WTC11 (cell line): ENCODE measurements at regions not wholly inside any gene's neighbourhood (a gene's known extent, or its start where the extent isn't known, plus 50 kb on each side); places are given as distances from the start of the nearest gene placed in this dataset.

ENCODE experiments used
- ATAC-seq: fragments of 200-7000 bp; cut with Tn5 transposase; 2 replicates; pipeline ENCODE4 v1.10.0; 2021; ENCODE audit warnings: mild to moderate bottlenecking, moderate library complexity
- CTCF ChIA-PET: fragments of 300-600 bp; sonication (Branson Sonifier 250); formaldehyde crosslinking; loops from one replicate; lab custom pipeline; 2021; ENCODE audit warnings: antibody characterized with exemption; lab: Charles Lee
- POLR2A ChIA-PET: fragments of 350-600 bp; sonication (Branson Sonifier 250); formaldehyde crosslinking; loops from one replicate; lab custom pipeline; 2021; ENCODE audit warnings: antibody characterized with exemption; lab: Charles Lee
- DNase-seq: peaks from one replicate; pipeline ENCODE4 v3.0.0; 2021; ENCODE audit warnings: low spot score
- H3K27ac Mint-ChIP-seq: 2 replicates; pipeline ENCODE4 v1.8.0; 2021; ENCODE audit warnings: mixed read lengths
- H3K27me3 Mint-ChIP-seq: 2 replicates; pipeline ENCODE4 v1.8.0; 2021; ENCODE audit warnings: low read depth, mild to moderate bottlenecking, moderate library complexity, mixed read lengths
- H3K36me3 Mint-ChIP-seq: 2 replicates; pipeline ENCODE4 v1.8.0; 2021; ENCODE audit warnings: mixed read lengths
- H3K4me1 Mint-ChIP-seq: 2 replicates; pipeline ENCODE4 v1.8.0; 2022; ENCODE audit warnings: mixed read lengths
- H3K4me3 Mint-ChIP-seq: 2 replicates; pipeline ENCODE4 v1.8.0; 2021; ENCODE audit warnings: mild to moderate bottlenecking, moderate library complexity, mixed read lengths
- H3K9me3 Mint-ChIP-seq: 2 replicates; pipeline ENCODE4 v1.8.0; 2021; ENCODE audit warnings: mixed read lengths
- CREM ChIP-seq: sonication (generic); formaldehyde crosslinking; IDR thresholded peaks from 2 replicates; pipeline ENCODE4 v1.8.1; 2022; ENCODE audit warnings: mild to moderate bottlenecking, missing genetic modification reagents, moderate library complexity
- FOXP1 ChIP-seq: sonication (generic); formaldehyde crosslinking; IDR thresholded peaks from 2 replicates; pipeline ENCODE4 v1.8.0; 2022; ENCODE audit warnings: missing genetic modification reagents, mild to moderate bottlenecking, moderate library complexity, borderline replicate concordance
- GABPB1 ChIP-seq: sonication (generic); formaldehyde crosslinking; IDR thresholded peaks from 2 replicates; pipeline ENCODE4 v1.8.1; 2023; ENCODE audit warnings: mild to moderate bottlenecking, missing genetic modification reagents
- IRF2 ChIP-seq: sonication (generic); formaldehyde crosslinking; IDR thresholded peaks from 2 replicates; pipeline ENCODE4 v1.8.0; 2022; ENCODE audit warnings: low read depth, missing genetic modification reagents, borderline replicate concordance
- JUN ChIP-seq: sonication (generic); formaldehyde crosslinking; IDR thresholded peaks from 2 replicates; pipeline ENCODE4 v1.8.0; 2023; ENCODE audit warnings: mild to moderate bottlenecking, missing genetic modification reagents
- KAT7 ChIP-seq: sonication (generic); formaldehyde crosslinking; IDR thresholded peaks from 2 replicates; pipeline ENCODE4 v1.8.1; 2023; ENCODE audit warnings: missing genetic modification reagents, mild to moderate bottlenecking, borderline replicate concordance
- MYBL2 ChIP-seq: sonication (generic); formaldehyde crosslinking; IDR thresholded peaks from 2 replicates; pipeline ENCODE4 v1.8.1; 2023; ENCODE audit warnings: mild to moderate bottlenecking, moderate library complexity, missing genetic modification reagents
- NFATC4 ChIP-seq: fragments of 250-450 bp; sonication (Bioruptor Pico); IDR thresholded peaks from 2 replicates; pipeline ENCODE4 v1.9.0; 2021; ENCODE audit warnings: mild to moderate bottlenecking
- NFYB ChIP-seq: sonication (generic); formaldehyde crosslinking; conservative IDR thresholded peaks from 2 replicates; pipeline ENCODE4 v1.8.0; 2022; ENCODE audit warnings: low read depth, missing genetic modification reagents
- NR1H2 ChIP-seq: sonication (generic); formaldehyde crosslinking; IDR thresholded peaks from 2 replicates; pipeline ENCODE4 v1.9.0; 2021; ENCODE audit warnings: mild to moderate bottlenecking, moderate library complexity, missing genetic modification reagents
- TCF7 ChIP-seq: sonication (generic); formaldehyde crosslinking; IDR thresholded peaks from 2 replicates; pipeline ENCODE4 v1.8.0; 2022; ENCODE audit warnings: mild to moderate bottlenecking, low read depth, missing genetic modification reagents, moderate library complexity
- ZNF416 ChIP-seq: fragments of 250-450 bp; sonication (Bioruptor Pico); IDR thresholded peaks from 2 replicates; pipeline ENCODE4 v1.9.0; 2021; ENCODE audit warnings: mild to moderate bottlenecking, inconsistent platforms
- TF ChIP-seq, protein P1 (sequence below): fragments of 250-450 bp; sonication (Bioruptor Pico); conservative IDR thresholded peaks from 2 replicates; pipeline ENCODE4 v1.9.0; 2021; ENCODE audit warnings: mild to moderate bottlenecking
- TF ChIP-seq, protein P2 (sequence below): sonication (generic); formaldehyde crosslinking; IDR thresholded peaks from 2 replicates; pipeline ENCODE4 v1.8.1; 2022; ENCODE audit warnings: mild to moderate bottlenecking, moderate library complexity, missing genetic modification reagents
- TF ChIP-seq, protein P3 (sequence below): sonication (generic); formaldehyde crosslinking; IDR thresholded peaks from 2 replicates; pipeline ENCODE4 v1.8.0; 2023; ENCODE audit warnings: mild to moderate bottlenecking, missing genetic modification reagents
- TF ChIP-seq, protein P4 (sequence below): sonication (generic); formaldehyde crosslinking; conservative IDR thresholded peaks from 2 replicates; pipeline ENCODE4 v1.8.1; 2022; ENCODE audit warnings: mild to moderate bottlenecking, missing genetic modification reagents
- TF ChIP-seq, protein P5 (sequence below): sonication (generic); formaldehyde crosslinking; IDR thresholded peaks from 2 replicates; pipeline ENCODE4 v1.8.0; 2022; ENCODE audit warnings: mild to moderate bottlenecking, missing genetic modification reagents
- TF ChIP-seq, protein P6 (sequence below): sonication (generic); formaldehyde crosslinking; IDR thresholded peaks from 2 replicates; pipeline ENCODE4 v1.8.0; 2022; ENCODE audit warnings: mild to moderate bottlenecking, missing genetic modification reagents
- TF ChIP-seq, protein P7 (sequence below): fragments of 250-450 bp; sonication (Bioruptor Pico); IDR thresholded peaks from 2 replicates; pipeline ENCODE4 v2.1.2; 2022; ENCODE audit warnings: mild to moderate bottlenecking, moderate library complexity
- TF ChIP-seq, protein P8 (sequence below): sonication (generic); formaldehyde crosslinking; IDR thresholded peaks from 2 replicates; pipeline ENCODE4 v1.8.1; 2022; ENCODE audit warnings: low read depth, missing genetic modification reagents, borderline replicate concordance
- TF ChIP-seq, protein P9 (sequence below): sonication (generic); formaldehyde crosslinking; IDR thresholded peaks from 2 replicates; pipeline ENCODE4 v1.8.0; 2022; ENCODE audit warnings: mild to moderate bottlenecking, missing genetic modification reagents

DNA sequence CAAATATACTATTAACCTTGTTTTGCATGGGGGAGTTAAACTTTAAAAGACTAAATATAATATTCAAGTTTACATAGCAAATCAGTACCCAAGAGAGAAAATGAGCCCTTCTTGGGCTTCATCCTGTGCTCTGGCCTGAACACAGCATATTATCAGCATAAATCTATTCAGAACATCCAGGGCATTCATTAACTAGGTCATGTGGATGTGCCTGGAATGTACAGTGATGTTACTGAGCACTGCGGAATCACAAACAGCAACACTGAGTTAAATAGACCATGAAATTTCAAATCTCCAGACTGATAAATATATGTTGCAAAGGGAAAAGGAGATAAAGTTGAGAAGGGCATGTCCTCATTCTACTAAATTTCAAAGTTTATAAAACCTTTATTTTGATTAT, 426.4 kb downstream of the AASDHPPT start (continued):
- TF ChIP-seq, protein P1, sequence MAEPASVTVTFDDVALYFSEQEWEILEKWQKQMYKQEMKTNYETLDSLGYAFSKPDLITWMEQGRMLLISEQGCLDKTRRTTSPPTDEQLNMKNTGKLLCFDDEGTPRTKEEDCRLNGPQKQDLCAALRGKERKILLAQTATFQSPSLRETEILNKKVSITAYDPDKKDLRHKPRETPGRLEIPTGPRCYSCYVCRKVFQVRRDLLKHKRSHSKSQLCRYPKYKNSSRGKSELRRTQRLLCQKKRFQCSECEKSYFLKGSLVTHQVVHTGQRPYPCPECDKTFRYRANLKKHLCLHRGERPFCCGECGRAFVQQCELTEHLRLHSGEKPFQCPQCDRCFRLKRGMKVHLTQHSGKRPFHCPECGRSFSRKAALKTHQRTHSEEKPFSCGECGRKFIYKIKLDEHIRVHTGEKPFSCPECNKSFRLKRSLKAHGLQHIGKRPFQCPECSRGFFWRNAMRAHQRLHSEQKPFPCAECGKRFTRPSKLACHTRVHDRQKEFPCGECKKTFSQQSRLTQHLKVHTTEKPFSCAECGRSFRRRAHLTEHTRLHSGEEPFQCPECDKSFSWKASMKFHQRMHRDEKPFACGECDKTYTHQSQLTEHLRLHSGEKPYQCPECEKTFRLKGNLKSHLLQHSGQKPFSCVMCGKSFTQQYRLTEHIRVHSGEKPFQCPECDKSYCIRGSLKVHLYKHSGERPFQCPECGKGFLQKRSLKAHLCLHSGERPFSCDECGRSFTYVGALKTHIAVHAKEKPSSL (CRISPR knock-in tag), result no peak
- no peak for TF ChIP-seq IRF2 (CRISPR knock-in tag)
- TF ChIP-seq KAT7 (CRISPR knock-in tag), result no peak
- TF ChIP-seq, protein P2, sequence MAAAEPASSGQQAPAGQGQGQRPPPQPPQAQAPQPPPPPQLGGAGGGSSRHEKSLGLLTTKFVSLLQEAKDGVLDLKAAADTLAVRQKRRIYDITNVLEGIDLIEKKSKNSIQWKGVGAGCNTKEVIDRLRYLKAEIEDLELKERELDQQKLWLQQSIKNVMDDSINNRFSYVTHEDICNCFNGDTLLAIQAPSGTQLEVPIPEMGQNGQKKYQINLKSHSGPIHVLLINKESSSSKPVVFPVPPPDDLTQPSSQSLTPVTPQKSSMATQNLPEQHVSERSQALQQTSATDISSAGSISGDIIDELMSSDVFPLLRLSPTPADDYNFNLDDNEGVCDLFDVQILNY, result no peak
- no peak for TF ChIP-seq TCF7 (CRISPR knock-in tag)
- TF ChIP-seq, protein P3, sequence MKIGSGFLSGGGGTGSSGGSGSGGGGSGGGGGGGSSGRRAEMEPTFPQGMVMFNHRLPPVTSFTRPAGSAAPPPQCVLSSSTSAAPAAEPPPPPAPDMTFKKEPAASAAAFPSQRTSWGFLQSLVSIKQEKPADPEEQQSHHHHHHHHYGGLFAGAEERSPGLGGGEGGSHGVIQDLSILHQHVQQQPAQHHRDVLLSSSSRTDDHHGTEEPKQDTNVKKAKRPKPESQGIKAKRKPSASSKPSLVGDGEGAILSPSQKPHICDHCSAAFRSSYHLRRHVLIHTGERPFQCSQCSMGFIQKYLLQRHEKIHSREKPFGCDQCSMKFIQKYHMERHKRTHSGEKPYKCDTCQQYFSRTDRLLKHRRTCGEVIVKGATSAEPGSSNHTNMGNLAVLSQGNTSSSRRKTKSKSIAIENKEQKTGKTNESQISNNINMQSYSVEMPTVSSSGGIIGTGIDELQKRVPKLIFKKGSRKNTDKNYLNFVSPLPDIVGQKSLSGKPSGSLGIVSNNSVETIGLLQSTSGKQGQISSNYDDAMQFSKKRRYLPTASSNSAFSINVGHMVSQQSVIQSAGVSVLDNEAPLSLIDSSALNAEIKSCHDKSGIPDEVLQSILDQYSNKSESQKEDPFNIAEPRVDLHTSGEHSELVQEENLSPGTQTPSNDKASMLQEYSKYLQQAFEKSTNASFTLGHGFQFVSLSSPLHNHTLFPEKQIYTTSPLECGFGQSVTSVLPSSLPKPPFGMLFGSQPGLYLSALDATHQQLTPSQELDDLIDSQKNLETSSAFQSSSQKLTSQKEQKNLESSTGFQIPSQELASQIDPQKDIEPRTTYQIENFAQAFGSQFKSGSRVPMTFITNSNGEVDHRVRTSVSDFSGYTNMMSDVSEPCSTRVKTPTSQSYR (CRISPR knock-in tag), result no peak
- TF ChIP-seq FOXP1 (CRISPR knock-in tag), result no peak
- TF ChIP-seq, protein P4, sequence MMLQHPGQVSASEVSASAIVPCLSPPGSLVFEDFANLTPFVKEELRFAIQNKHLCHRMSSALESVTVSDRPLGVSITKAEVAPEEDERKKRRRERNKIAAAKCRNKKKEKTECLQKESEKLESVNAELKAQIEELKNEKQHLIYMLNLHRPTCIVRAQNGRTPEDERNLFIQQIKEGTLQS (CRISPR knock-in tag), result no peak

DNA sequence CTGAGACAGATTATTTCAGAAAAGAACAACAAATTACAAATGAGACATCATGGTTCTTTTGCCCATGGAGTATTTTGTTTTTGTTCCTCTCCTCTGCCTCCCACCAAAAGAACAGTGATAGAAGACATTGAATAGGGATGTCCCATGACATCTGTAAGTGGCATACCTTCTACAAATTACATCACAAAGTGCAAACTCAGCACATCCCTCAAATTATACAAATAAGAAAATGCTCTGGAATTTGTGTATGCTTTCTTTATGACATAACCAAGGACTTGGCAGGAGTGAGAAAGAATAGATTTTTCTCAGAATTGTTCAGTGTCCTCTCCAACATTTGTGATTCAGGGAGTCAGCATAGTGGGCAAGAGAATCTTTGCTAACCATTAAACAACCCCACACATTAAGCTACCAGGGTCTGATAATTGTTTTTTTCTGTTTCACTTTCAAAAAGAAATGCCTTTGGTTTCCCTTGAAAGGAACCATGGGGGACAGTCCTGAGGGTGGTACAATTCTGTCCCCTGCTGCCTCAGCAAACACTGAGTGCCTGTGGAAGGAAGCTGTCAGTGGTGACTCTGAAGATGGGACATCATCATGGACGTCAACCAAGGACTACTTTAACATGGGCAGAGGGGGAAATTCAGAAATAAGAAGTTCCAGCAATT, 430.3 kb downstream of the AASDHPPT start:
- POLR2A ChIA-PET, result no interaction called here
- ATAC-seq (no peak), DNase-seq (no peak)
- CTCF ChIA-PET, result no interaction called here
- Mint-ChIP-seq H3K27me3 (no peaks in the 10 kb centered on the region), H3K4me1 (peaks cover 3% of the 10 kb centered on the region; the same call in 1 of the 2 replicates), H3K9me3 (no peaks in the 10 kb centered on the region), H3K4me3 (no peak overlapping the region), H3K36me3 (no peaks in the 10 kb centered on the region), H3K27ac (no peak overlapping the region)
- TF ChIP-seq NFYB (CRISPR knock-in tag), result no peak
- TF ChIP-seq JUN (CRISPR knock-in tag), result no peak
- TF ChIP-seq NFATC4 (CRISPR knock-in tag), result no peak
- TF ChIP-seq, protein P5, sequence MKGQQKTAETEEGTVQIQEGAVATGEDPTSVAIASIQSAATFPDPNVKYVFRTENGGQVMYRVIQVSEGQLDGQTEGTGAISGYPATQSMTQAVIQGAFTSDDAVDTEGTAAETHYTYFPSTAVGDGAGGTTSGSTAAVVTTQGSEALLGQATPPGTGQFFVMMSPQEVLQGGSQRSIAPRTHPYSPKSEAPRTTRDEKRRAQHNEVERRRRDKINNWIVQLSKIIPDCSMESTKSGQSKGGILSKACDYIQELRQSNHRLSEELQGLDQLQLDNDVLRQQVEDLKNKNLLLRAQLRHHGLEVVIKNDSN, result no peak
- no peak for TF ChIP-seq ZNF416 (CRISPR knock-in tag)
- TF ChIP-seq MYBL2 (CRISPR knock-in tag), result no peak
- TF ChIP-seq, protein P6, sequence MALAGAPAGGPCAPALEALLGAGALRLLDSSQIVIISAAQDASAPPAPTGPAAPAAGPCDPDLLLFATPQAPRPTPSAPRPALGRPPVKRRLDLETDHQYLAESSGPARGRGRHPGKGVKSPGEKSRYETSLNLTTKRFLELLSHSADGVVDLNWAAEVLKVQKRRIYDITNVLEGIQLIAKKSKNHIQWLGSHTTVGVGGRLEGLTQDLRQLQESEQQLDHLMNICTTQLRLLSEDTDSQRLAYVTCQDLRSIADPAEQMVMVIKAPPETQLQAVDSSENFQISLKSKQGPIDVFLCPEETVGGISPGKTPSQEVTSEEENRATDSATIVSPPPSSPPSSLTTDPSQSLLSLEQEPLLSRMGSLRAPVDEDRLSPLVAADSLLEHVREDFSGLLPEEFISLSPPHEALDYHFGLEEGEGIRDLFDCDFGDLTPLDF (CRISPR knock-in tag), result no peak
- TF ChIP-seq, protein P7, sequence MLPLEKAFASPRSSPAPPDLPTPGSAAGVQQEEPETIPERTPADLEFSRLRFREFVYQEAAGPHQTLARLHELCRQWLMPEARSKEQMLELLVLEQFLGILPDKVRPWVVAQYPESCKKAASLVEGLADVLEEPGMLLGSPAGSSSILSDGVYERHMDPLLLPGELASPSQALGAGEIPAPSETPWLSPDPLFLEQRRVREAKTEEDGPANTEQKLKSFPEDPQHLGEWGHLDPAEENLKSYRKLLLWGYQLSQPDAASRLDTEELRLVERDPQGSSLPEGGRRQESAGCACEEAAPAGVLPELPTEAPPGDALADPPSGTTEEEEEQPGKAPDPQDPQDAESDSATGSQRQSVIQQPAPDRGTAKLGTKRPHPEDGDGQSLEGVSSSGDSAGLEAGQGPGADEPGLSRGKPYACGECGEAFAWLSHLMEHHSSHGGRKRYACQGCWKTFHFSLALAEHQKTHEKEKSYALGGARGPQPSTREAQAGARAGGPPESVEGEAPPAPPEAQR, result no peak
- no peak for TF ChIP-seq NR1H2 (CRISPR knock-in tag)
- no peak for TF ChIP-seq CREM
- TF ChIP-seq, protein P8, sequence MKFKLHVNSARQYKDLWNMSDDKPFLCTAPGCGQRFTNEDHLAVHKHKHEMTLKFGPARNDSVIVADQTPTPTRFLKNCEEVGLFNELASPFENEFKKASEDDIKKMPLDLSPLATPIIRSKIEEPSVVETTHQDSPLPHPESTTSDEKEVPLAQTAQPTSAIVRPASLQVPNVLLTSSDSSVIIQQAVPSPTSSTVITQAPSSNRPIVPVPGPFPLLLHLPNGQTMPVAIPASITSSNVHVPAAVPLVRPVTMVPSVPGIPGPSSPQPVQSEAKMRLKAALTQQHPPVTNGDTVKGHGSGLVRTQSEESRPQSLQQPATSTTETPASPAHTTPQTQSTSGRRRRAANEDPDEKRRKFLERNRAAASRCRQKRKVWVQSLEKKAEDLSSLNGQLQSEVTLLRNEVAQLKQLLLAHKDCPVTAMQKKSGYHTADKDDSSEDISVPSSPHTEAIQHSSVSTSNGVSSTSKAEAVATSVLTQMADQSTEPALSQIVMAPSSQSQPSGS (CRISPR knock-in tag), result no peak
- TF ChIP-seq GABPB1 (CRISPR knock-in tag), result no peak
- TF ChIP-seq, protein P9, sequence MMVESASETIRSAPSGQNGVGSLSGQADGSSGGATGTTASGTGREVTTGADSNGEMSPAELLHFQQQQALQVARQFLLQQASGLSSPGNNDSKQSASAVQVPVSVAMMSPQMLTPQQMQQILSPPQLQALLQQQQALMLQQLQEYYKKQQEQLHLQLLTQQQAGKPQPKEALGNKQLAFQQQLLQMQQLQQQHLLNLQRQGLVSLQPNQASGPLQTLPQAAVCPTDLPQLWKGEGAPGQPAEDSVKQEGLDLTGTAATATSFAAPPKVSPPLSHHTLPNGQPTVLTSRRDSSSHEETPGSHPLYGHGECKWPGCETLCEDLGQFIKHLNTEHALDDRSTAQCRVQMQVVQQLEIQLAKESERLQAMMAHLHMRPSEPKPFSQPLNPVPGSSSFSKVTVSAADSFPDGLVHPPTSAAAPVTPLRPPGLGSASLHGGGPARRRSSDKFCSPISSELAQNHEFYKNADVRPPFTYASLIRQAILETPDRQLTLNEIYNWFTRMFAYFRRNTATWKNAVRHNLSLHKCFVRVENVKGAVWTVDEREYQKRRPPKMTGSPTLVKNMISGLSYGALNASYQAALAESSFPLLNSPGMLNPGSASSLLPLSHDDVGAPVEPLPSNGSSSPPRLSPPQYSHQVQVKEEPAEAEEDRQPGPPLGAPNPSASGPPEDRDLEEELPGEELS (CRISPR knock-in tag), result no peak
